Calu3 (cell line): ENCODE measurements at regions not wholly inside any gene's neighbourhood (a gene's known extent, or its start where the extent isn't known, plus 50 kb on each side); places are given as distances from the start of the nearest gene placed in this dataset.

Experiments used
- BruUV-seq: library from RNA; stranded (reverse); fragments of 400-500 nt; replicated peaks from 2 replicates; lab custom pipeline; 2021; lab: Mats Ljungman, UMichigan
- CTCF ChIA-PET: fragments of 300-600 bp; sonication (Branson Sonifier 250); formaldehyde crosslinking; loops from one replicate; lab custom pipeline; 2022; ENCODE audit warnings: antibody characterized with exemption; lab: Charles Lee
- DNase-seq: peaks from one replicate; pipeline ENCODE4 v3.0.0; 2022
- H3K27ac Mint-ChIP-seq: one replicate; pipeline ENCODE4 v1.8.0; 2022; ENCODE audit warnings: mixed read lengths; ENCODE audit not compliant: unreplicated experiment
- H3K27me3 Mint-ChIP-seq: one replicate; pipeline ENCODE4 v1.8.0; 2022; ENCODE audit warnings: mixed read lengths; ENCODE audit not compliant: unreplicated experiment
- H3K36me3 Mint-ChIP-seq: one replicate; pipeline ENCODE4 v1.8.0; 2022; ENCODE audit warnings: mild to moderate bottlenecking, moderate library complexity, mixed read lengths; ENCODE audit not compliant: insufficient read depth, unreplicated experiment
- H3K4me1 Mint-ChIP-seq: one replicate; pipeline ENCODE4 v1.8.0; 2022; ENCODE audit warnings: mild to moderate bottlenecking, low read depth, mixed read lengths; ENCODE audit not compliant: unreplicated experiment
- H3K4me3 Mint-ChIP-seq: one replicate; pipeline ENCODE4 v1.8.0; 2022; ENCODE audit warnings: mild to moderate bottlenecking, low read depth, moderate library complexity, mixed read lengths; ENCODE audit not compliant: unreplicated experiment
- H3K9me3 Mint-ChIP-seq: one replicate; pipeline ENCODE4 v1.8.0; 2022; ENCODE audit warnings: low read depth, mixed read lengths; ENCODE audit not compliant: unreplicated experiment
- intact Hi-C: fragments of 100-400 bp; cut with micrococcal nuclease; formaldehyde crosslinking; loops from one replicate; pipeline ENCODE4 v1.10.0; 2022; ENCODE audit not compliant: unreplicated experiment
- TF ChIP-seq, protein P1 (sequence below): fragments of 200-600 bp; IDR thresholded peaks from one replicate; pipeline ENCODE4 v1.8.0; 2022; ENCODE audit warnings: antibody characterized with exemption; ENCODE audit not compliant: unreplicated experiment

GRCh38 chrX:25130619-25131018 is 114.9 kb upstream of the ARX start:
- Mint-ChIP-seq H3K27me3 (peaks cover 25% of the 10 kb centered on the region), H3K27ac (no peak overlapping the region), H3K4me1 (no peaks in the 10 kb centered on the region), H3K9me3 (no peaks in the 10 kb centered on the region), H3K4me3 (no peak overlapping the region), H3K36me3 (no peaks in the 10 kb centered on the region)
- intact Hi-C loops = no loop called here
- no peak for DNase-seq
- CTCF ChIA-PET = no interaction called here
- BruUV-seq = no TSS peak
- TF ChIP-seq, protein P1, sequence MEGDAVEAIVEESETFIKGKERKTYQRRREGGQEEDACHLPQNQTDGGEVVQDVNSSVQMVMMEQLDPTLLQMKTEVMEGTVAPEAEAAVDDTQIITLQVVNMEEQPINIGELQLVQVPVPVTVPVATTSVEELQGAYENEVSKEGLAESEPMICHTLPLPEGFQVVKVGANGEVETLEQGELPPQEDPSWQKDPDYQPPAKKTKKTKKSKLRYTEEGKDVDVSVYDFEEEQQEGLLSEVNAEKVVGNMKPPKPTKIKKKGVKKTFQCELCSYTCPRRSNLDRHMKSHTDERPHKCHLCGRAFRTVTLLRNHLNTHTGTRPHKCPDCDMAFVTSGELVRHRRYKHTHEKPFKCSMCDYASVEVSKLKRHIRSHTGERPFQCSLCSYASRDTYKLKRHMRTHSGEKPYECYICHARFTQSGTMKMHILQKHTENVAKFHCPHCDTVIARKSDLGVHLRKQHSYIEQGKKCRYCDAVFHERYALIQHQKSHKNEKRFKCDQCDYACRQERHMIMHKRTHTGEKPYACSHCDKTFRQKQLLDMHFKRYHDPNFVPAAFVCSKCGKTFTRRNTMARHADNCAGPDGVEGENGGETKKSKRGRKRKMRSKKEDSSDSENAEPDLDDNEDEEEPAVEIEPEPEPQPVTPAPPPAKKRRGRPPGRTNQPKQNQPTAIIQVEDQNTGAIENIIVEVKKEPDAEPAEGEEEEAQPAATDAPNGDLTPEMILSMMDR = no peak

DNA sequence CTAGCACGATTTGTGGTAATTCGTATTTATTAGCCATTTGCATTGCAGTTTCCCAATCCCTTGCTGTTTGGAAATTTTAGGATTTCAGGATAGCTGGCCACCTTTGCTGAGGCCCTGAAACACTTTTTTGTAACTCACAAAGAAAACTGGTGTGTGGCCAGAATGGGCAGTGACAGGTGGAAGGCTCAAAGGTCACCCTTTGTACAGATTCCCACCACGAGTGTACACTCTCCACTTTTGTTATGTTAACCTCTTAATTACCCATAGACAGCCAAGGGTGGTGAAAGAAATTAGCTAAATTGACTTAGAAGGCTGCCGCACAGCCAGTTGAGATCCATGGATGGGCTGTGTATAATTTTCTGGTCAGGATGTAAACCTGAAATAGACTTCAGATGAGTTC is 109.7 kb upstream of the ARX start:
- DNase-seq = no peak
- intact Hi-C loops = no loop called here
- Mint-ChIP-seq H3K36me3 (no peaks in the 10 kb centered on the region), H3K27me3 (peaks cover 44% of the 10 kb centered on the region), H3K4me1 (no peaks in the 10 kb centered on the region), H3K9me3 (peaks cover 4% of the 10 kb centered on the region), H3K27ac (no peak overlapping the region), H3K4me3 (no peak overlapping the region)
- CTCF ChIA-PET = no interaction called here
- BruUV-seq = no TSS peak
- TF ChIP-seq, protein P1 = no peak

DNA sequence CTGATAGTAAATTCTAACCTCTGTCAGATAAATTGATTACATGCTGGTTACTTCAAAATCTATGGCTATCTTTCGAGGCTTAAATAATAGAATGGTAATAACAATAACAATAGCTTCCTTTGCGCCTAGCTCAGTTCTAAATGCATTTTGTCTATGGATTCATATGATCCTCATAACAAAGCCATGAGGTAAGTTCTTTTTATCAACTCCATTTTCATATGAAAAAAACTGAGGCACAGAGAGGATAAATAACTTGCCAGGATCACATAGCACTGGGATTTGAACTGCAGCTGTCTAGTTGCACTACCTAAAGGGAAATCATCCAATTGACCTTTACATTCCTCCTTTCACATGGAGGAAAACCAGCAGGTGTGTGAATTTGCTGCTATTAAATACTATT is 108.6 kb upstream of the ARX start:
- TF ChIP-seq, protein P1 = no peak
- CTCF ChIA-PET = no interaction called here
- H3K27me3 Mint-ChIP-seq = peaks cover 54% of the 10 kb centered on the region
- intact Hi-C loops = no loop called here
- no peak for DNase-seq
- no peaks in the 10 kb centered on the region for H3K36me3 Mint-ChIP-seq
- BruUV-seq = no TSS peak
- H3K4me1 Mint-ChIP-seq = no peaks in the 10 kb centered on the region
- H3K27ac Mint-ChIP-seq = no peak overlapping the region
- H3K4me3 Mint-ChIP-seq = no peak overlapping the region
- peaks cover 4% of the 10 kb centered on the region for H3K9me3 Mint-ChIP-seq

DNA sequence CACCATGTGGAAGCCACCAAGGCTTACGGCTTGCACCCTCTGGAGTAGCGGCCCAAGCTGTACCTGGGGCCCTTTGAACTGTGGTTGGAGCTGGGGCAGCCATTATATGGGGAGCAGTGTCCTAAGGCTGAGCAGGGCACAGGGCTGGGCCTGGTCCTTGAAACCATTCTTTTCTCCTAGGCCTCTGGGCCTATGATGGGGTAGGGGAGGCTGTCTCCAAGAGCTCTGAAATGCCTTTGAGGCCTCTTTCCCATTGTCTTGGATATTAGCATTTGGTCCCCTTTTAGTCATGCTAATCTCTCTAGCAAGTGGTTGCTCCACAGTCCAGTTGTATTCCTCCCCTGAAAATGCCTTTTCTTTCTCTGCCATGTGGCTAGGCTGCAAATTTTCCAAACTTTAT is 96.4 kb upstream of the ARX start:
- TF ChIP-seq, protein P1 = no peak
- H3K36me3 Mint-ChIP-seq = no peaks in the 10 kb centered on the region
- H3K27me3 Mint-ChIP-seq = no peaks in the 10 kb centered on the region
- intact Hi-C loops = no loop called here
- no peak overlapping the region for H3K27ac Mint-ChIP-seq
- CTCF ChIA-PET = no interaction called here
- BruUV-seq = no TSS peak
- no peak overlapping the region for H3K4me3 Mint-ChIP-seq
- no peak for DNase-seq
- no peaks in the 10 kb centered on the region for H3K9me3 Mint-ChIP-seq
- no peaks in the 10 kb centered on the region for H3K4me1 Mint-ChIP-seq

- H3K9me3 Mint-ChIP-seq = no peaks in the 10 kb centered on the region
- BruUV-seq = no TSS peak
- no peak overlapping the region for H3K27ac Mint-ChIP-seq
- intact Hi-C loops = no loop called here
- CTCF ChIA-PET = no interaction called here
- H3K27me3 Mint-ChIP-seq = no peaks in the 10 kb centered on the region
- H3K4me3 Mint-ChIP-seq = no peak overlapping the region
- no peaks in the 10 kb centered on the region for H3K4me1 Mint-ChIP-seq
- TF ChIP-seq, protein P1 = no peak
- DNase-seq = no peak
- H3K36me3 Mint-ChIP-seq = no peaks in the 10 kb centered on the region
Observed at GRCh38 chrX:25108481-25108880, 92.7 kb upstream of the ARX start.
